ENCODE measurements at regions not wholly inside any gene's neighbourhood (a gene's known extent, or its start where the extent isn't known, plus 50 kb on each side); places are given as distances from the start of the nearest gene placed in this dataset.
A peak's percentile ranks its signal among the peaks of the same experiment; 100 is the strongest.

GRCh38 chr14:55734731-55735130 is 154.7 kb downstream of the KTN1 start:
- no peak for TF ChIP-seq CTCF (IDR thresholded peaks at IDR 0.05; ENCODE audit: control extremely low read depth, extremely low read depth)
- Histone ChIP-seq H3K4me1 (ENCODE audit: control insufficient read depth in 5 of 5, insufficient read depth in 5 of 5, low read length in 5 of 5) (no peaks in the 10 kb centered on the region), H3K27me3 (ENCODE audit: control insufficient read depth in 3 of 3, insufficient read depth in 3 of 3, low read length in 2 of 3) (peaks cover 0 to 2% (median 0%) of the 10 kb centered on the region in 3 donors), H3K4me3 (no peak overlapping the region), H3K36me3 (ENCODE audit: control insufficient read depth in 4 of 4, insufficient read depth in 4 of 4, low read length in 4 of 4) (no peaks in the 10 kb centered on the region), H3K9me3 (ENCODE audit: control insufficient read depth in 4 of 4, insufficient read depth in 3 of 4, low read length in 3 of 4) (no peaks in the 10 kb centered on the region), H3K9ac (ENCODE audit: insufficient read depth in 1 of 2, low read length in 2 of 2) (no peak overlapping the region), H3K27ac (ENCODE audit: low read depth in 1 of 2, low read length in 1 of 2) (no peak overlapping the region)
- DNase-seq (no peak), ATAC-seq (ENCODE audit: insufficient read depth, low FRiP score) (no peak)

GRCh38 chr14:55739967-55740648 is 160.1 kb downstream of the KTN1 start:
- H3K9me3 ChIP-seq (ENCODE audit: control insufficient read depth in 4 of 4, insufficient read depth in 3 of 4, low read length in 3 of 4) = no peaks in the 10 kb centered on the region
- no peaks in the 10 kb centered on the region for H3K4me1 ChIP-seq (ENCODE audit: control insufficient read depth in 5 of 5, insufficient read depth in 5 of 5, low read length in 5 of 5)
- WGBS, 2 donors = 74 to 91% methylated on average over 6 of the region's 6 CpGs
- DNase-seq (peak in 2 of 3 donors; percentile 14 to 18), ATAC-seq (ENCODE audit: insufficient read depth, low FRiP score) (no peak)
- no peaks in the 10 kb centered on the region for H3K27me3 ChIP-seq (ENCODE audit: control insufficient read depth in 3 of 3, insufficient read depth in 3 of 3, low read length in 2 of 3)
- no peaks in the 10 kb centered on the region for H3K36me3 ChIP-seq (ENCODE audit: control insufficient read depth in 4 of 4, insufficient read depth in 4 of 4, low read length in 4 of 4)
- no peak overlapping the region for H3K27ac ChIP-seq (ENCODE audit: low read depth in 1 of 2, low read length in 1 of 2)
- H3K9ac ChIP-seq (ENCODE audit: insufficient read depth in 1 of 2, low read length in 2 of 2) = no peak overlapping the region
- H3K4me3 ChIP-seq = no peak overlapping the region
- no peak for TF ChIP-seq CTCF (IDR thresholded peaks at IDR 0.05; ENCODE audit: control extremely low read depth, extremely low read depth)

- Histone ChIP-seq H3K27me3 (ENCODE audit: control insufficient read depth in 3 of 3, insufficient read depth in 3 of 3, low read length in 2 of 3) (no peaks in the 10 kb centered on the region), H3K4me1 (ENCODE audit: control insufficient read depth in 5 of 5, insufficient read depth in 5 of 5, low read length in 5 of 5) (no peaks in the 10 kb centered on the region), H3K4me3 (no peak overlapping the region), H3K9ac (ENCODE audit: insufficient read depth in 1 of 2, low read length in 2 of 2) (no peak overlapping the region), H3K27ac (ENCODE audit: low read depth in 1 of 2, low read length in 1 of 2) (no peak overlapping the region), H3K36me3 (ENCODE audit: control insufficient read depth in 4 of 4, insufficient read depth in 4 of 4, low read length in 4 of 4) (no peaks in the 10 kb centered on the region), H3K9me3 (ENCODE audit: control insufficient read depth in 4 of 4, insufficient read depth in 3 of 4, low read length in 3 of 4) (no peaks in the 10 kb centered on the region)
- DNase-seq (no peak), ATAC-seq (ENCODE audit: insufficient read depth, low FRiP score) (no peak)
- TF ChIP-seq CTCF (IDR thresholded peaks at IDR 0.05; ENCODE audit: control extremely low read depth, extremely low read depth) = no peak
- 92 to 93% methylated on average over 3 of the region's 3 CpGs for WGBS, 2 donors
These were observed 160.6 kb downstream of the KTN1 start for GRCh38 chr14:55740649-55740989.

- ATAC-seq (ENCODE audit: insufficient read depth, low FRiP score) = no peak
- 85 to 89% methylated on average over 5 of the region's 5 CpGs for WGBS, 2 donors
- Histone ChIP-seq H3K4me3 (no peak overlapping the region), H3K4me1 (ENCODE audit: control insufficient read depth in 5 of 5, insufficient read depth in 5 of 5, low read length in 5 of 5) (no peaks in the 10 kb centered on the region), H3K27me3 (ENCODE audit: control insufficient read depth in 3 of 3, insufficient read depth in 3 of 3, low read length in 2 of 3) (no peaks in the 10 kb centered on the region), H3K9ac (ENCODE audit: insufficient read depth in 1 of 2, low read length in 2 of 2) (no peak overlapping the region), H3K27ac (ENCODE audit: low read depth in 1 of 2, low read length in 1 of 2) (no peak overlapping the region), H3K9me3 (ENCODE audit: control insufficient read depth in 4 of 4, insufficient read depth in 3 of 4, low read length in 3 of 4) (no peaks in the 10 kb centered on the region), H3K36me3 (ENCODE audit: control insufficient read depth in 4 of 4, insufficient read depth in 4 of 4, low read length in 4 of 4) (no peaks in the 10 kb centered on the region)
- TF ChIP-seq CTCF (IDR thresholded peaks at IDR 0.05; ENCODE audit: control extremely low read depth, extremely low read depth) = no peak
- DNase-seq = no peak
These were observed 161.2 kb downstream of the KTN1 start for GRCh38 chr14:55741240-55741639.

Measured in lung (tissue), 11 donors.